GM18907 (cell line): ENCODE measurements at regions not wholly inside any gene's neighbourhood (a gene's known extent, or its start where the extent isn't known, plus 50 kb on each side); places are given as distances from the start of the nearest gene placed in this dataset.
"Not testable (repeated sequence)": the region's sequence is repeated elsewhere in the genome, so short reads cannot be mapped to it uniquely, and the experiment has no call there.

ENCODE experiments used
- ATAC-seq: cut with Tn5 transposase; IDR thresholded peaks from one replicate; pipeline ENCODE4 v1.9.1; 2021; ENCODE audit warnings: mild to moderate bottlenecking, moderate library complexity; ENCODE audit not compliant: unreplicated experiment

DNA sequence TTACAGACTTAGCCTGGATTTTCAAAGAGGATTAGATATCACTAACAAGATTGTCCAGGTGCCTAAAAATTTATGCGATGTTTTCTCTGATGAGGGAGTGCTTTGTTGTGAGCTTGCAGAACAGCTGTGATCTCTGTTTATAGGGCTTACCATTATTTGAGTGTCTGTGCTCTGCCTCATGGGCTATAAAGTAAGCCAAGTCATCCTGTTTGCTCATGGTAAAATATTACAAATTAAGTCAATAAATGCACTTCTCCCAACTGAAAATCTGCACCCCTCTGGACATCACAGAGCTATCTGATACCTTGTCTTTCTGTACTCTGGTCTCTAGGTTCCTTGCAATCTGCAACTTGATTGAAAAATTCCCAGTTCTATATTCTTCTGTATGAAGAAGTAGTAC is 293.4 kb upstream of the ACTBL2 start:
- no peak for ATAC-seq

DNA sequence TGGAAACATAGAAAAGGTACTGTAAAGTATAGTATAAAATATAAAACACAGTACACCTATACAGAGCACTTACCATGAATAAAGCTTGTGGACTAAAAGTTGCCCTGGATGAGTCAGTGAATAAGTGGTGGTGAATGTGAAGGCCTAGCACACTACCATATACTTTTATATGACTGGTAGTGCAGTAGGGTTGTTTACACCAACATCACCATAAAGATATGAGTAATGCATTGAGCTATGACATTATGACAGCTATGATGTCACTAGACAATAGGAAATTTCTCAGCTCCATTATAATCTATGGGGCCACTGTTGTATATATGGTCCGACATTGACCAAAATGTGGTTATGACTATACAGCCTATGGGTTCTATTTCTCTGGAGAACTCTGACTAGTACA is 291.8 kb upstream of the ACTBL2 start:
- no peak for ATAC-seq

DNA sequence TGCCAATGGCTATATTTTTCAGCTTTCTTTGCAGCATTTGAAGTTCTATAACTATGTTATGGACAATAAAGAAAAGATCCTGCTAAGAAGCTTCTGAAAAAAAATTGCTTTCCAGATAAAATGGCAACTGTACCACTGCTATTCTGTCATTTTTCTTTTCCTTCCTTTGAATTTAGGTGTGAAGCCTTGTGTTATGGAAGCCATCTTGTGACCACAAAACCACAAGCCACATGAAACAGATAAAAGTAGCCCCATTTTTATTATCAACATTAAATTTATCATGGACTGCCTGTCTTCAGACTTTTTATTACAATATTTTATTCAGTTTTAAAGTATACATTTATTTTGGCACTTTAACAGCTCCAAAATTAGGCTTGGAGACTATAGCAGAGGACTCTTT is 289.9 kb upstream of the ACTBL2 start:
- no peak for ATAC-seq

DNA sequence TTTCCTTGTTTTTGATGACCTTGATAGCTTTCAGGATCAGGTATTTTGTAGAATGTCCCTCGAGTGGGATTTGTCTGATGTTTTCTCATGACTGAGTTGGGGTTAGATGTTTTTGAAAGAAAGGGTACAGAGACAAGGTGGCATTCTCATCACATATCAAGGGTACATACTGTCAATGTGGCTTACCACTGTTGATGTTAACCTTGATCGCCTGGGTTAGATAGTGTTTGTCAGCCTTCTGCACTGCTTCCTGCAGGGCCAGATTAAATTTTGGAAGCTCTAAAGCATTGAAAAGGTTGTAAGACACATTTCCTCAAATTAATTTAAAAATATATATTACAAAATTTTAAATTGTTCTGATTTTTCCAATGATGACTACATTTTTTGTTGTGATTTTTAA is 287.4 kb upstream of the ACTBL2 start:
- ATAC-seq: no peak

DNA sequence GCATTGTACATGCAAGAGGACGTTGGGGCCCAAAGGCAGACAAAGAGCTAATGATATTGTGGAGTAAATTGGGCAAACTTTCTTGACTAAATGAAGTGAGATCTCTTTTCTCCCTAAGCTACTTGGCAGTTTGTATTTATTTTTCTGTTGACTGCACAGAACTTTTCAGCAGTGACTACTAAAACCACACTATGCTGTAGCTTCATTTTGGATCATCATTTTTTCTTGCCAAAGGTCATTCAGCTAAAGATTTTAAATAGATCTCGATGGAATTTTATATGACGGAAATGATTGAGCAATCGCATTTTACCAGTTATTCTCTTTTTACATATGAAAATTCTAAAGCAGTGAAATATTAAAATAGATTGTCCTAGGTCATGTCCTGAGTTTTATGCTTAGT is 286.1 kb upstream of the ACTBL2 start:
- no peak for ATAC-seq

DNA sequence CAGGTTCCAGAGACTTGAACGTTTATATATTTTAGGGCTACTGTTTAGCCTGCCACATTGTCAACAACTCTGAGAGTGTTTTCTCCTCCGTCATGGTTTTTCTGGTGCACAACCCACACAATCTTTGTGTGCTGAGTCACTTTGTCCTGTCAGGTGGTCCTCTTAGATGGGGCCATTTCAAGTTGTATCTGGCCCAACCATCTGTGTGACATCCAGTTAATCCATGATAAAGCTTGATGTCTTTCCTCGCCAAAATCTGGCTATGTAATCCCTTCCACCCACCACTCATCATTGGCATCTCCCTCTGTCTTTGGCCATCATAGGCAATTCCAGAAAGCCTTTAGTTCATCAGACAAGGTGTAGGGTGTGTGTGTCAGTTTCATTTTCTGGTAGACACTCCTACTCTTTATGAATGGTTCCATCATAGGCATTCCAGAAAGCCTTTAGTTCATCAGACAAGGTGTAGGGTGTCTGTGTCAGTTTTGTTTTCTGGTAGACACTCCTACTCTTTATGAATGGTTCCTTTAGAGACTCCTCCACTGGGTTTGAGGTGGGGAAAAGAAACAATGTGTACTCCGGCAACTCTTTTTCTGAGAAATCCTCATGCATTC is 282.0 kb upstream of the ACTBL2 start:
- no peak for ATAC-seq

DNA sequence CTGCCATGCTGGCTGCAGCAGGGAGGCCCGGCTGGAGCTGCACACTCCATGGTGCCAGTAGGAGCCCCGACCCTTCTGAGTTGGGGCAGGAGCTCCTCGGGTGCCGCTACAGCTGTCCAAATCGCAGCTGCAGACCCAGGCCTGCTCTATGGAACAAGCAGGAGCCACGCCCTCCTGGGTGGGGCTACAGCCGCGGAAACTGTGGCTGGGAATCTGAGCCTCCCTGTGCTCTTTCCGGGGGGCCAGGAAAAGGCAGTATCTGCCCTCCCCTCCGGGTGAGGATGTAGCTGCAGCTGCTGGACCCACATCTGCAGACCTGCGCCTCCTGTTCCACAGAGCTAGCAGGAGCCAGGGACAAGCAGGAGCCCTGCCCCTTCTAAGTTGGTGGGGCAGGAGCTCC is 278.9 kb upstream of the ACTBL2 start:
- ATAC-seq: no peak

DNA sequence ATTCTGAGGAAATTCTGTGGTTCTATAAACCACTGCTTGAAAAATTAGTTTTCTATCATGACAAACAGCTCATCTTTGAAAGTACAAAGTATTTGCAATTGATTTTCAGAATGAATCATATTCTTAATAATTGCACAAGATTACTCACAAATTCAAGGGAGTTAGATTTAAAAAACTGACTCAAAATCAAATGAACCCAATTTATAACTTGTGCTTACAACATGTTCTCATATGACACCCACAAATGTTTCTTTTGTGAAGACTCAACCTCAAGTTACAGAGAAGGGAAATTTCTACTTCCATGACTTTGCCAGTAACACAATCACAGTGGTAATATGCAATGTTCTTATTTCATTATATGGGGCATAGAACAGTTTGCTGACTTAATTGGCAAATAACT is 272.0 kb upstream of the ACTBL2 start:
- no peak for ATAC-seq

DNA sequence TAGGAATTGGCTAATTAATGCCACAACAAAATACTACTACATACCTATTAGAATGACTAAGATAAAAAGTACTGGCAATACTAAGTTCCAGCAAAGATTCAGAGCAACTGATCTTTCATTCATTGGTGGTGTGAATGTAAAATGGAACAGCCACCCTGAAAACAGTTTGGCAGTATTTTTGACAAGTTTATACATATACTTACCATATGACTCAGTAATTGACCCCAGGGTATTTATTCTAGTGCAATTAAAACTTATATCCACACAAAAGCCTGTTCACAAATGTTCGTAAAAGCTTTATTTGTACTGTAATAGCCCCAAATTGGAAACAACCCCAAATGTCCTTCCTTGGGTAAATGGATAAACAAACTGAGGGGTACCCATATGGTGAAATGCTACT is 270.8 kb upstream of the ACTBL2 start:
- no peak for ATAC-seq

DNA sequence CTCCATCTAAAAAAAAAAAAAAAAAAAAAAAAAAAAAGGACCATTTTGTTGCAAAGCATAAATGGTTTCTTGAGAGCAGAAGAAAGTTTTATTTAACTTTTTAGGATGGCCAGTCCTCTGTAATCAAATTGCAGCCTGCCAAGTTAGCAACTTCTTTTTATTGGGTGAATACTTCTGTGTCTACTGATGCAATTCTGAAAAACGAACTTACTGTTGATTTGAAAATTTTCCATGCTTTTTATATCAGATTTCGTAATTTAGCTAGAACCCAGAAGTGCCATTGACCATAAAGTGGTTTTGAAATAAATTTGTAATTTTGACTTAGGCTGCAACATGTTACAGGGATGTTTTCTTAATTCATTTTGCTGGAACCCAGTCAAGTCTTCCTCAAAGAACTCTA is 269.1 kb upstream of the ACTBL2 start:
- no peak for ATAC-seq

DNA sequence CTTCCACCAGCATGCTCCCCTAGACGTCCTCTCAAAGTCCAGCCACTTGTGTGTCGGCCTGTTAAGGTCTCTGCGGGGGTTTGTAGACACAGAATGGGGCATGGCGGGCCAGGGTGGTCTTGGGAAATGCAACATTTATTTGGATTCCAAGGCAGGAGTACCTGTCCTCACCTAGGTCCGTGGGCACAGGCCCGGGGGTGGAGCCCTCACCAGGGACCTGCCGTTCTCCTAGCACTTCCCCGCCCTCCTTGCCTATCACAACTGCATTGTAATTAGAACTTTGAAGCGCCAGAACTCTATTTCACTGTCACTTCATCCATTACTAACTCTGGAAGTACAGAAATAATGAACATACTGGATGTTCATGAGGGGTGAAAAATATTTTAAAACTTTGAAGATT is 268.3 kb upstream of the ACTBL2 start:
- ATAC-seq: no peak

DNA sequence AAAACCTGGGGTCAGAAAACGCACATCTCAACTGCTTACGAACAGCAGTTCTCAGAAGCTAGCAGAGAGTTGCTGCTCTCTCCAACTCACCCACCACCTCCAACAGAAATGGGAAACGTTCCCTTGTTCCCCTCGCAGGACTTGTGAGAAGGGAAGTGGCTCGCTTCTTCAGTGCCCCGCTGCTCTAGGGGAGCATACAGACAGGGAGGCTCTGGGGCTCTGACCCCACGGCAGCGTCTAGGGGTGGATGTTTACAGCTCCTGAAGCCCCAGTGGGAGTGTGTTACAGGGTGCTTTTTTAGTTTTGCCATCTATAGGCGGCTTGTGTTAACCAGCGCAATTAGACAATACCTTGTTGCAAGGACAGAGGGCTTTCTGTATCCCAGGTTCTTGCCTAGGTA is 267.7 kb upstream of the ACTBL2 start:
- ATAC-seq: no peak

DNA sequence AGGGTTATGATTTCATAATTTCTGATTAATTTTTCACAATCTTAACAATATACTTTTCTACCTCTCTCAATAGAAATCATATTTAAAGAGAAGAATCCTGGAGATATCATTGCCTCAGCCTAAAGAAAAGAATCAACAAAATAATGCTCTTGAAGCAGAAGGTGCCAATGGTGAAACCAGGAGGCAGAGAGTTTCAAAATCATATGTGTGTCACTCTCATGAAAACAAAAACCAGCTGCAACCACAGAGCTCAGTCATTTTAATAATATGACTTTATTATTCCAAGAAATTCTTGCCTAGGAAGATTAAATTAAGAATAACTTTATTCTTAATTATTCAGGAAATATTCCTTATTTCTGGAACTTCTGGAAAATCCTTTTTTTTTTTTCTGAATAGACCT is 266.8 kb upstream of the ACTBL2 start:
- no peak for ATAC-seq

DNA sequence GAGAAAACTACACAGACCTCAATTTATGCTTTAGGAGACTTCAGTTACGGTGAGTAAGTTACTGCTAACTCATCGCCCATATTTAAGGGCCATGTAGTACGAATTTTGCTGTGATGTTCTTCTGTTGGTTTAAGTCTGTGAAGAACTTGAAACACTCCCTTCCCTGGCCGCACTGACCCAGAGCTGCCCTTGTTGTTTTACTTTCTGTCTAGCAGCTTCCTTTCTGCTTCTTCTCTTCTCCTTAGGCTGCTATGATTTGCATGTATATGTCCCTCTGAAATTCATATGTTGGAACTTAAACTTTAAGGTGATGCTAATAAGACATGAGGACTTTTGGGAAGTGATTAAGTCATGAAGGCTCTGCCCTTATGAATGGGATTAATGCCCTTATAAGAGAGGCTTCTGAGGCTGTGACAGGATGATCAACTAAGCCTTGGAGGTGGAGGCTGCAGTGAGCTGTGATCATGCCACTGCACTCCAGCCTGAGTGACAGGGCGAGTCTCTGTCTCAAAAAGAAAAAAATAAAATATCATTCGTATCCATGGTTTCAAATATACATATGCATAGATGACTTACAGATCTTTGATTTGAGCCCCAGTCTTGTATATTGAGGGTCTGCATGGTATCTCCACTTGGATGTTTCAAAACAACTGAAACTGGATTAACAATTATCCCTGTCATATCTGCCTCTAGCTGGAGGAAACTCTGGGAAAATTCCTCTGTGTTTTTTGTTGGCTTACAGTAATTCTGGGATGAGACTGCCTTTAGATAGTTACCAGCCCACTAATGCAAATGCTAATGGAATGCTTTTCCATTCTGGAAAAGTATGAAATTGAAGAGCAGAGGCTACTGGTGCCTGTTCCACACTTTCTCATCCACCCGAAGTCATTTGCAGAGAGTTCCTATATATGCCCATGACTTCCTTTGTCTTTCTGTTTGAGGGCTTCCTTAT is 263.4 kb upstream of the ACTBL2 start:
- no peak for ATAC-seq

DNA sequence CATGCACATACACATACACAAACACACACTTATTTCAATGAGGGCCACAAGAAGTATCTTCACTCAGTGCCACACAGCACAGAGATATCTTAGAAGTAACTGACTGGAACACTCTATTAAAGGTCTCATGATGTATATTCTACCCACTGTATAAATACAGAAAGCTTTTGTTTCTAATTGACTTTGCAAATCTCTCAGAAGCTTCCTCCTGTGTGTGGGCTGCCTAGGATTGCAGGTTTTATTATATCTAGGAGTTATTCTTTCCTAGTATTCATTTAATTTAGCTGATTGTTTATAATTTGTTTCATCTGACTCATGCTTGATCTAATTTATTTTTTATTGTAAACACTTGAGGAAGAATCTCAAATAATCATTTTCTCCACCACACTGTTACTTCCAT is 262.4 kb upstream of the ACTBL2 start:
- ATAC-seq: no peak

DNA sequence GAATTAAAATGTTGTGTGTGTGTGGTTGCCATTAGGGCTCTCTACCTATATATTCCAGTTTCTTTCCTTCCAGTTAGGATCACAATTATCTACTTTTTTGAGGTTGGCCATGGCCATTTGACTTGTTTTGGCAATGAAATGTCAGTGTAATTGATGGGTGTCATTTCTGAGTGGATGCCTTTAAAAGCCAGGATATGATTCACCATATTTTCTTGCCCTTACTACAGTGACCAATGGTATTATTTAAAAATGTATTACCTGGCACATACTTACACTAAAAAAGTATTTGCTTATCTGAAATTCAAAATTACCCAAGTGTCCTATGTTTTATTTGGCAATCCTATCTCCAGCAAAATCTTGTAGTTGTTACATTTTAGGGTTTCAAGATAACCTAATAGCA is 258.7 kb upstream of the ACTBL2 start:
- no peak for ATAC-seq

DNA sequence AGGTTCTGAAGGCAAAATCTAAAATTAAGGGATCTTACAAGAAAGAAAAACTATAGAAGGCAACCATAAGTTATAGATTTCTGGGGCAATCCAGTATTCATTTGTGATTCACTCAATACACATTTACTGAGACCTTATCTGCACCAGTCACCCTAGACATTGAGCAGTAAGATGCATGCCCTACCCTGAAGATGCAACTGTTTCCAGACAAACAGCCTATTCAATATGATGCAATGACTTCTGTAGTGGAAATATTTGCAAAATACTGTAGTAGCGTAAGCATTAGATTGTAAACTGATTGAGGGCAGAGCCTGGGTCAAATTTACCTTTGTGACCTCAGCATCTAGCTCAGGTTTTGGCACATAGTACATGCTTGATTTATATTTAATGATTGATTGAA is 256.2 kb upstream of the ACTBL2 start:
- no peak for ATAC-seq

DNA sequence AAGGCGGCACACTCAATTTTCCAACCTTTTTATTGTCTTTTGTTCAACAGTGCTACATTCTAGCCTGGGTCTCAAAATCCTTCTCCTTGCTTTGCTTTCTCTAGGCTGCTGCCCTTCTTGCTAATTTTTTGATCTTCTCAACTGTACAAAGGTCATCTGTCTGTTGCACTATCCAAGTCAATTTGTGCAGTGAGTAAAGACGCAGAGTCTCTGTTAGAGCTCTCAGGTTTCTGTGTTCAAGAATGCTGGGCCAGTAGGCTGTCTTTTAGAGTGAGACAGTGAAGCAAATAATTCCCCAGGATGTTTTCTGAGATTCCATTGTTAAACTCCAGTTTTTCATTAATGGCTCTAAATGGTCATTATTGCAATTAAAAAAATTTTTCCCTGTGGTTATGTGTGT is 255.7 kb upstream of the ACTBL2 start:
- no peak for ATAC-seq

DNA sequence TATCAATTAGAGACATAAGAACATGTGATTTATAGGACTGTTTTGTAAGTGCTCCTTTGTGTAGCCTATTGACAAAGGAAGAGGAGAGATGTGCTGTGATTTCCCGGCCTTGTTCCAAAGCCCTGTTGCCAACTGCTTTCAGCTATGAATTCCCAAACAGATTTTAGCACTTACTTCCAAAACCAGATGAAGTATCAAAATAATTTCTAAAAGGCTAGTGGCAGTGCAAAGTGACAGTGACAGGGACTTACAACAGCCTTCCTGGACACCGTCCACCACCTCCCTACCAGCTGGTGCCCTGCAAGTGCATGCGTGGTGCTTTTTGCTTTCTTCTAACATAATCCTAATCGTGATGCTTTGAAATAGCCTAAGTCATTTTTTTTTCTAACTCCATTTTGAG is 254.1 kb upstream of the ACTBL2 start:
- ATAC-seq: no peak

DNA sequence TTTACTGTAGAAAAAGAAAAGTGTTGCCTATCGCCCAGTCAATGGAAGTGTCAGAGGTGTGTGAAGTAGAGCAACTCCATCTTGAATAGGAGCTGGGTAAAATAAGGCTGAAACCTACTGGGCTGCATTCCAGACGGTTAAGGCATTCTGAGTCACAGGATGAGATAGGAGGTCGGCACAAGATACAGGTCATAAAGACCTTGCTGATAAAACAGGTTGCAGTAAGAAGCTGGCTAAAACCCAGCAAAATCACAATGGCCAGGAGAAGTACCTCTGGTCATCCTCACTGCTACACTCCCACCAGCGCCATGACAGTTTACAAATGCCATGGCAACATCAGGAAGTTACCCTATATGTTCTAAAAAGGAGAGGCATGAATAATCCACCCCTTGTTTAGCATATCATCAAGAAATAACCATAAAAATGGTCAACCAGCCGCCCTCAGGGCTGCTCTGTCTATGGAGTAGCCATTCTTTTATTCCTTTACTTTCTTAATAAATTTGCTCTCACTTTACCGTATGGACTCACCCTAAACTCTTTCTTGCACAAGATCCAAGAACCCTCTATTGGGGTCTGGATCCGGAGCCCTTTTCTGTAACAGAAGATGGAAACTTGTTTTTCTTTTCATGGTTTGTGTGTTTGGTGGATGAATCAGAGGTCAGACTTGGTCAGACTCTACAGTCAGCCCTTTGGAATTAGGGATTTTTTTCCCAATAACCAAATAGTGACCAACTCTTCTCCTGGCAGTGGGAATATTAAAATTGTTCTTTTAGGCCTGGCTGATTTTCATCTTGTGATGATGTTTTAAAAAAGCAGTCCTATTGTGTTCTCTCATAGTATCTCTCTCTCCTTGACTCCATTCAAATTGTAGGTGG is 252.9 kb upstream of the ACTBL2 start:
- ATAC-seq: not testable (repeated sequence)

DNA sequence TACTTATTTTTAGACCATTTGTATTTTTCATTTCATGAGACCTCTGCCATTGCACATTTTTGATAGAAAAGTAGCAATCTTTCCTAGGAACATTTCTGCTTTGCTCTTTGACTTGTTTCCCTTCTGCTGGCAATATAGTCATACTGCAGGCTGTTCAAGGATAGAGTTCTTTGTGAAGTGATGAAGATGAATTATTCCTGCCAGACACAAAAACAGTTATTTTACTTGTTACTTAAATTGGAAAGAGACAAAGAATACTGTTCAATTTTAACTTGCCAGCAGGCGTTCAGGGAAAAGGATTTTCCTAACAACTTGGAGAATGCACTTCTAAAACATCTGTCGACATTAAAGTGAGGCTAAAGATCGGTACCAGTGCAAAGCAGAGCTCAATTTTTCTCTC is 251.7 kb upstream of the ACTBL2 start:
- no peak for ATAC-seq

DNA sequence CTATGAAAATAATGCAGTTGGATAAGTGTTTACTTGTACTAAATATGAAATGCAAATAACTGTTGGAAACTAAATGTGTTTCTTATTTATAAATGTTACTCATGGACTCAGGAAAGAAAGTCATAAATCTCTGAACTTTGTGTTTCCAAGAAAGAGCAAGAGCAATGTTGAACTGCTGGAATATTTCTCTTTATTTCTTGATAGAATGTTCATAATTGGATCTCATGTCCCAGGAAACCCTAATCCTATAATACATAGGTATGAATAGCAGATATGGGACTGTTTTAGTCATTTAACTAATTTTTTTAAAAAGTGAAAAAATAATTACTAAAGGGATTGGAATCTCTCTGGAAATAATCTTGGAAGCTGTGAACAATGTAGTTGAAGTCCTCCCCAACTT is 245.0 kb upstream of the ACTBL2 start:
- no peak for ATAC-seq
